Neural cell (in vitro differentiated cells): ENCODE measurements at regions not wholly inside any gene's neighbourhood (a gene's known extent, or its start where the extent isn't known, plus 50 kb on each side); places are given as distances from the start of the nearest gene placed in this dataset.

Experiments used
- H2AFZ ChIP-seq: fragments of 200-600, 300-800 bp; sonication (generic), shearing (Covaris generic); 2 replicates; pipeline ENCODE4 v1.6.0; 2014; ENCODE audit warnings: low read depth, mild to moderate bottlenecking, antibody characterized with exemption, low read length, moderate library complexity
- H3F3A ChIP-seq: fragments of 200-600 bp; shearing (Covaris generic); 2 replicates; pipeline ENCODE4 v1.6.1; 2016; ENCODE audit warnings: mild to moderate bottlenecking, moderate library complexity, mixed read lengths, antibody characterized with exemption, low read length; ENCODE audit not compliant: insufficient read depth, poor library complexity, severe bottlenecking
- H3K27ac ChIP-seq: fragments of 200-600, 300-800 bp; sonication (generic), shearing (Covaris generic); 2 replicates; pipeline ENCODE4 v1.5.1; 2014; ENCODE audit warnings: mild to moderate bottlenecking, low read length, moderate library complexity
- H3K27me3 ChIP-seq: fragments of 300-800, 200-600 bp; sonication (generic), shearing (Covaris generic); 2 replicates; pipeline ENCODE4 v1.6.0; 2014; ENCODE audit warnings: mild to moderate bottlenecking, low read depth, low read length, moderate library complexity; ENCODE audit not compliant: insufficient read depth
- H3K36me3 ChIP-seq: fragments of 300-800, 200-600 bp; sonication (generic), shearing (Covaris generic); 2 replicates; pipeline ENCODE4 v1.5.1; 2014; ENCODE audit warnings: mild to moderate bottlenecking, antibody characterized with exemption, low read length, moderate library complexity; ENCODE audit not compliant: insufficient read depth
- H3K4me2 ChIP-seq: fragments of 300-800, 200-600 bp; sonication (generic), shearing (Covaris generic); 2 replicates; pipeline ENCODE4 v1.6.0; 2014; ENCODE audit warnings: mild to moderate bottlenecking, low read length
- H3K4me3 ChIP-seq: fragments of 300-800, 200-600 bp; sonication (generic), shearing (Covaris generic); 2 replicates; pipeline ENCODE4 v1.5.1; 2014; ENCODE audit warnings: mild to moderate bottlenecking, low read length, moderate library complexity
- H3K79me2 ChIP-seq: fragments of 200-600 bp; shearing (Covaris generic); replicated peaks from 2 replicates; pipeline ENCODE4 v1.6.0; 2014; ENCODE audit warnings: mild to moderate bottlenecking, low read length, moderate library complexity; ENCODE audit not compliant: insufficient read depth
- H3K9ac ChIP-seq: fragments of 300-800, 200-600 bp; sonication (generic), shearing (Covaris generic); 2 replicates; pipeline ENCODE4 v1.6.1; 2016; ENCODE audit warnings: mild to moderate bottlenecking, low read length, mixed read lengths
- H3K9me2 ChIP-seq: fragments of 200-600 bp; shearing (Covaris generic); 2 replicates; pipeline ENCODE4 v1.6.1; 2016; ENCODE audit warnings: mild to moderate bottlenecking, low read length, mixed read lengths; ENCODE audit not compliant: insufficient read depth
- H3K9me3 ChIP-seq: fragments of 200-600, 300-800 bp; sonication (generic), shearing (Covaris generic); 2 replicates; pipeline ENCODE4 v1.6.1; 2016; ENCODE audit warnings: mild to moderate bottlenecking, mixed run types, low read length, moderate library complexity, mixed read lengths
- H4K20me1 ChIP-seq: fragments of 200-600 bp; shearing (Covaris generic); 2 replicates; pipeline ENCODE4 v1.6.1; 2016; ENCODE audit warnings: mild to moderate bottlenecking, mixed run types; ENCODE audit not compliant: insufficient read depth
- EP300 ChIP-seq: fragments of 450-650 bp; conservative IDR thresholded peaks from 2 replicates; pipeline ENCODE4 v1.6.1; 2014; ENCODE audit warnings: antibody characterized with exemption, mild to moderate bottlenecking, moderate library complexity; ENCODE audit not compliant: poor library complexity, severe bottlenecking
- EZH2 ChIP-seq: fragments of 200-600, 300-800 bp; shearing (Covaris generic), sonication (generic); IDR thresholded peaks from 2 replicates; pipeline ENCODE4 v1.6.1; 2014; ENCODE audit warnings: antibody characterized with exemption, low read length, borderline replicate concordance, mild to moderate bottlenecking; ENCODE audit not compliant: insufficient read depth, poor library complexity, severe bottlenecking
- MXI1 ChIP-seq: fragments of 450-650 bp; conservative IDR thresholded peaks from 2 replicates; pipeline ENCODE4 v1.6.1; 2014; ENCODE audit warnings: antibody characterized with exemption, mild to moderate bottlenecking; ENCODE audit not compliant: poor library complexity, severe bottlenecking
- POLR2AphosphoS5 ChIP-seq: IDR thresholded peaks from 2 replicates; pipeline ENCODE4 v1.6.1; 2012
- RAD21 ChIP-seq: fragments of 450-650 bp; conservative IDR thresholded peaks from 2 replicates; pipeline ENCODE4 v1.6.1; 2014; ENCODE audit warnings: antibody characterized with exemption, mild to moderate bottlenecking, moderate library complexity
- SMC3 ChIP-seq: fragments of 450-650 bp; conservative IDR thresholded peaks from 2 replicates; pipeline ENCODE4 v1.6.1; 2014; ENCODE audit warnings: antibody characterized with exemption, mild to moderate bottlenecking, moderate library complexity; ENCODE audit not compliant: poor library complexity
- TAF1 ChIP-seq: IDR thresholded peaks from 2 replicates; pipeline ENCODE4 v1.6.1; 2012; ENCODE audit warnings: low read depth
- TF ChIP-seq, protein P1 (sequence below): IDR thresholded peaks from 2 replicates; pipeline ENCODE4 v1.6.1; 2012; ENCODE audit warnings: borderline replicate concordance
- TF ChIP-seq, protein P2 (sequence below): fragments of 450-650 bp; IDR thresholded peaks from 2 replicates; pipeline ENCODE4 v1.5.1; 2014; ENCODE audit warnings: antibody characterized with exemption, mild to moderate bottlenecking, moderate library complexity; ENCODE audit not compliant: poor library complexity, severe bottlenecking

DNA sequence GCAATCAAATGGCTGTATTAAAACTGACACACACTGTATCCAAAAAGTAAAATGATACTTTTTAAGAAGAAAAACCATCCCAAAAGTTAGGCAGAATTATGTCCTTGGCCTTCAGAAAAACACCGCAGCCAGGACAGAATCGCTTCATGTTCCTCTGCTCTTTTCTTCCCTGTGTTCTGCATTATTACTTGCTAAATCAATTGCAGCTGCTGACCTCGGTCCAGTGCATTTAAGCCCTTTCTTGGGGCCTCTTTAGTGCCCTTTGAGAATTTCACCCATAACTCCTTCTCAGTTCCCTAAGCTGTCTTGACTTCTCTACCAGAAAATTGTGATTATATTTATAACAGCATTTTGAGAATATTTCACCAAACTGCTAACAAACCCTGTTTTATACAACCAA, 696.9 kb downstream of the PCDH7 start:
- Histone ChIP-seq H3K9me3 (no peaks in the 10 kb centered on the region), H3K9ac (no peak overlapping the region), H3K4me3 (no peak overlapping the region), H3K36me3 (no peaks in the 10 kb centered on the region), H3K4me2 (no peak overlapping the region), H4K20me1 (no peaks in the 10 kb centered on the region), H3K27me3 (no peaks in the 10 kb centered on the region), H3K9me2 (no peaks in the 10 kb centered on the region), H3K27ac (no peak overlapping the region), H3K79me2 (no peaks in the 10 kb centered on the region), H2AFZ (no peak overlapping the region), H3F3A (no peaks in the 10 kb centered on the region)
- TF ChIP-seq MXI1 (no peak), EZH2 (no peak), POLR2AphosphoS5 (no peak), EP300 (no peak), SMC3 (no peak), TAF1 (no peak), RAD21 (no peak)
- TF ChIP-seq, protein P1, sequence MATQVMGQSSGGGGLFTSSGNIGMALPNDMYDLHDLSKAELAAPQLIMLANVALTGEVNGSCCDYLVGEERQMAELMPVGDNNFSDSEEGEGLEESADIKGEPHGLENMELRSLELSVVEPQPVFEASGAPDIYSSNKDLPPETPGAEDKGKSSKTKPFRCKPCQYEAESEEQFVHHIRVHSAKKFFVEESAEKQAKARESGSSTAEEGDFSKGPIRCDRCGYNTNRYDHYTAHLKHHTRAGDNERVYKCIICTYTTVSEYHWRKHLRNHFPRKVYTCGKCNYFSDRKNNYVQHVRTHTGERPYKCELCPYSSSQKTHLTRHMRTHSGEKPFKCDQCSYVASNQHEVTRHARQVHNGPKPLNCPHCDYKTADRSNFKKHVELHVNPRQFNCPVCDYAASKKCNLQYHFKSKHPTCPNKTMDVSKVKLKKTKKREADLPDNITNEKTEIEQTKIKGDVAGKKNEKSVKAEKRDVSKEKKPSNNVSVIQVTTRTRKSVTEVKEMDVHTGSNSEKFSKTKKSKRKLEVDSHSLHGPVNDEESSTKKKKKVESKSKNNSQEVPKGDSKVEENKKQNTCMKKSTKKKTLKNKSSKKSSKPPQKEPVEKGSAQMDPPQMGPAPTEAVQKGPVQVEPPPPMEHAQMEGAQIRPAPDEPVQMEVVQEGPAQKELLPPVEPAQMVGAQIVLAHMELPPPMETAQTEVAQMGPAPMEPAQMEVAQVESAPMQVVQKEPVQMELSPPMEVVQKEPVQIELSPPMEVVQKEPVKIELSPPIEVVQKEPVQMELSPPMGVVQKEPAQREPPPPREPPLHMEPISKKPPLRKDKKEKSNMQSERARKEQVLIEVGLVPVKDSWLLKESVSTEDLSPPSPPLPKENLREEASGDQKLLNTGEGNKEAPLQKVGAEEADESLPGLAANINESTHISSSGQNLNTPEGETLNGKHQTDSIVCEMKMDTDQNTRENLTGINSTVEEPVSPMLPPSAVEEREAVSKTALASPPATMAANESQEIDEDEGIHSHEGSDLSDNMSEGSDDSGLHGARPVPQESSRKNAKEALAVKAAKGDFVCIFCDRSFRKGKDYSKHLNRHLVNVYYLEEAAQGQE: no peak
- TF ChIP-seq, protein P2, sequence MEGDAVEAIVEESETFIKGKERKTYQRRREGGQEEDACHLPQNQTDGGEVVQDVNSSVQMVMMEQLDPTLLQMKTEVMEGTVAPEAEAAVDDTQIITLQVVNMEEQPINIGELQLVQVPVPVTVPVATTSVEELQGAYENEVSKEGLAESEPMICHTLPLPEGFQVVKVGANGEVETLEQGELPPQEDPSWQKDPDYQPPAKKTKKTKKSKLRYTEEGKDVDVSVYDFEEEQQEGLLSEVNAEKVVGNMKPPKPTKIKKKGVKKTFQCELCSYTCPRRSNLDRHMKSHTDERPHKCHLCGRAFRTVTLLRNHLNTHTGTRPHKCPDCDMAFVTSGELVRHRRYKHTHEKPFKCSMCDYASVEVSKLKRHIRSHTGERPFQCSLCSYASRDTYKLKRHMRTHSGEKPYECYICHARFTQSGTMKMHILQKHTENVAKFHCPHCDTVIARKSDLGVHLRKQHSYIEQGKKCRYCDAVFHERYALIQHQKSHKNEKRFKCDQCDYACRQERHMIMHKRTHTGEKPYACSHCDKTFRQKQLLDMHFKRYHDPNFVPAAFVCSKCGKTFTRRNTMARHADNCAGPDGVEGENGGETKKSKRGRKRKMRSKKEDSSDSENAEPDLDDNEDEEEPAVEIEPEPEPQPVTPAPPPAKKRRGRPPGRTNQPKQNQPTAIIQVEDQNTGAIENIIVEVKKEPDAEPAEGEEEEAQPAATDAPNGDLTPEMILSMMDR: no peak

DNA sequence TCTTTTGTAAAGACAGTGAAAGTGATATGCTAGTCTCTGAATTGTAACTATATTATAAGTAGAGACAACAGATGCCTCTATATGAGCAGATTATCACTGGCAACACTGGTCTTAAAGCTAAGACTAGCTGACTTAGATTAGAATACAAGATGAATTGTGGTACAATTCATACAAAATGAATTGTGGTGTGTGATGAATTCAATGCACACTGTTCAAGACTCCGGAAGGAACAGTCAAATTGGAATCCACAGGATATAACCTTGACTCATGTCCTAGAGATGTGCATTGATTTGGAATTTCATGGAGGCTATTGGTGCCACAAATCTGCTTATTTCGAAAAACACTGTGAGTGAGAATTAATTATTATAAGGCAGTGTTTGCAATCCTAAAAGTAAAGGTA, 701.8 kb downstream of the PCDH7 start:
- Histone ChIP-seq H2AFZ (no peak overlapping the region), H3F3A (no peaks in the 10 kb centered on the region), H3K9me3 (no peaks in the 10 kb centered on the region), H4K20me1 (no peaks in the 10 kb centered on the region), H3K36me3 (no peaks in the 10 kb centered on the region), H3K9me2 (no peaks in the 10 kb centered on the region), H3K4me2 (no peak overlapping the region), H3K27ac (no peak overlapping the region), H3K27me3 (no peaks in the 10 kb centered on the region), H3K79me2 (no peaks in the 10 kb centered on the region), H3K4me3 (no peak overlapping the region), H3K9ac (no peak overlapping the region)
- TF ChIP-seq, protein P2: no peak
- no peak for TF ChIP-seq EP300
